IMR-90 (cell line): ENCODE measurements at regions not wholly inside any gene's neighbourhood (a gene's known extent, or its start where the extent isn't known, plus 50 kb on each side); places are given as distances from the start of the nearest gene placed in this dataset.

ENCODE experiments used
- BHLHE40 ChIP-seq: fragments of 150-350 bp; IDR thresholded peaks from 2 replicates; pipeline ENCODE4 v1.6.1; 2016; ENCODE audit warnings: mild to moderate bottlenecking, low read depth, low read length
- RFX5 ChIP-seq: IDR thresholded peaks from 2 replicates; pipeline ENCODE4 v1.8.0; 2012; ENCODE audit warnings: low read depth, mild to moderate bottlenecking, low read length, moderate library complexity
- TF ChIP-seq, protein P1 (sequence below): conservative IDR thresholded peaks from 2 replicates; pipeline ENCODE4 v1.5.1; 2012; ENCODE audit warnings: mild to moderate bottlenecking, low read depth, low read length, improper control_type of control experiment
- TF ChIP-seq, protein P2 (sequence below): fragments of 150-350 bp; IDR thresholded peaks from 2 replicates; pipeline ENCODE4 v1.6.1; 2016; ENCODE audit warnings: low read depth, mild to moderate bottlenecking, low read length, moderate library complexity, borderline replicate concordance

DNA sequence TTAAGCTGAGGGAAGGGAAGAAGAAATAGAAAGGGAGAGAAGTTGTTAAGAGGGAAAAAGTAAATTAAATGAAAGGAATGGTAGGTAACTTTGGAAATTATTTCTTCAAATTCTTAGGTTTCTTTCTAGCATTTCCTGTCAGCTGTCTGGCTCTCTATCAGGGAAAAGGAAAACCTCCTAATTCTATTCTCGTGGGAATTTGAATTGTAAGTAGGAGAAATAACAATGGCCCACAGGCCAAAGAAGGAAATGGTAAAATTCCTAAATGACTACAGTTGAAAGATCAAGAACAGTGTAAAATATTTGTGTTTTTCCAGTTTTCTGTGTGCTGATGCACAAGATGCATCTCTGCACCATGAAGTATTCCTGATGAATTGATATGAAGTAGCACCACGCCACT lies 173.0 kb downstream of the IBTK start:
- TF ChIP-seq BHLHE40 (no peak), RFX5 (no peak)
- TF ChIP-seq, protein P1, sequence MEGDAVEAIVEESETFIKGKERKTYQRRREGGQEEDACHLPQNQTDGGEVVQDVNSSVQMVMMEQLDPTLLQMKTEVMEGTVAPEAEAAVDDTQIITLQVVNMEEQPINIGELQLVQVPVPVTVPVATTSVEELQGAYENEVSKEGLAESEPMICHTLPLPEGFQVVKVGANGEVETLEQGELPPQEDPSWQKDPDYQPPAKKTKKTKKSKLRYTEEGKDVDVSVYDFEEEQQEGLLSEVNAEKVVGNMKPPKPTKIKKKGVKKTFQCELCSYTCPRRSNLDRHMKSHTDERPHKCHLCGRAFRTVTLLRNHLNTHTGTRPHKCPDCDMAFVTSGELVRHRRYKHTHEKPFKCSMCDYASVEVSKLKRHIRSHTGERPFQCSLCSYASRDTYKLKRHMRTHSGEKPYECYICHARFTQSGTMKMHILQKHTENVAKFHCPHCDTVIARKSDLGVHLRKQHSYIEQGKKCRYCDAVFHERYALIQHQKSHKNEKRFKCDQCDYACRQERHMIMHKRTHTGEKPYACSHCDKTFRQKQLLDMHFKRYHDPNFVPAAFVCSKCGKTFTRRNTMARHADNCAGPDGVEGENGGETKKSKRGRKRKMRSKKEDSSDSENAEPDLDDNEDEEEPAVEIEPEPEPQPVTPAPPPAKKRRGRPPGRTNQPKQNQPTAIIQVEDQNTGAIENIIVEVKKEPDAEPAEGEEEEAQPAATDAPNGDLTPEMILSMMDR, result no peak
- TF ChIP-seq, protein P2, sequence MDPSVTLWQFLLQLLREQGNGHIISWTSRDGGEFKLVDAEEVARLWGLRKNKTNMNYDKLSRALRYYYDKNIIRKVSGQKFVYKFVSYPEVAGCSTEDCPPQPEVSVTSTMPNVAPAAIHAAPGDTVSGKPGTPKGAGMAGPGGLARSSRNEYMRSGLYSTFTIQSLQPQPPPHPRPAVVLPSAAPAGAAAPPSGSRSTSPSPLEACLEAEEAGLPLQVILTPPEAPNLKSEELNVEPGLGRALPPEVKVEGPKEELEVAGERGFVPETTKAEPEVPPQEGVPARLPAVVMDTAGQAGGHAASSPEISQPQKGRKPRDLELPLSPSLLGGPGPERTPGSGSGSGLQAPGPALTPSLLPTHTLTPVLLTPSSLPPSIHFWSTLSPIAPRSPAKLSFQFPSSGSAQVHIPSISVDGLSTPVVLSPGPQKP, result no peak
